ENCODE measurements at regions not wholly inside any gene's neighbourhood (a gene's known extent, or its start where the extent isn't known, plus 50 kb on each side); places are given as distances from the start of the nearest gene placed in this dataset.

DNA sequence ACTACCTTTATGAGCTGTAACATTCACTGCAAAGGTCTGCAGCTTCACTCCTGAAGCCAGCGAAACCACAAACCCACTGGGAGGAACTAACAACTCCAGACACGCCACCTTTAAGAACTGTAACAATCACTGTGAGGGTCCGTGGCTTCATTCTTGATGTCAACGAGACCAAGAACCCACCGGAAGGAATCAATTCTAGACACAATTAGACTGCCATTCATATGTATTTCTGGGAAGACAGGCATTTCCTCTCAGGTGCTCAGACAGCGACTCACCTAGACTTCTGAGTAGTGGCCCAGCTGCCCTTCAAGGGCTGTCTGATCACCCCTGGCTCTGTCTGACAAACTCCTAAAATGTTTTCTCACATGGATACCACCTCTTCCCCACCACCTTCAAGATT lies 506.8 kb downstream of the PDCD6IP start:
- intact Hi-C loops (cut with micrococcal nuclease; ENCODE audit: unreplicated experiment): no loop called here
- no peaks in the 10 kb centered on the region for H3K9me3 ChIP-seq
- no peaks in the 10 kb centered on the region for H3K9me3 Mint-ChIP-seq (ENCODE audit: unreplicated experiment)
- no peak overlapping the region for H3K27ac Mint-ChIP-seq (ENCODE audit: unreplicated experiment)
- H3K4me1 ChIP-seq: no peaks in the 10 kb centered on the region
- CTCF ChIA-PET: no interaction called here
- H3K27me3 Mint-ChIP-seq (ENCODE audit: insufficient read depth, unreplicated experiment): peaks cover 2% of the 10 kb centered on the region
- no peaks in the 10 kb centered on the region for H3K36me3 Mint-ChIP-seq (ENCODE audit: insufficient read depth, unreplicated experiment)
- no peaks in the 10 kb centered on the region for H3K36me3 ChIP-seq (ENCODE audit: control insufficient read depth, insufficient read depth, low read length)
- BruUV-seq (replicated peaks): no TSS peak
- no peak overlapping the region for H3K4me3 ChIP-seq (ENCODE audit: low read depth, low read length)
- DNase-seq: no peak
- no peaks in the 10 kb centered on the region for H3K4me1 Mint-ChIP-seq (ENCODE audit: low read depth, unreplicated experiment)
- H3K27me3 ChIP-seq (replicated peaks; ENCODE audit: control insufficient read depth, insufficient read depth, low read length): no peaks in the 10 kb centered on the region
- TF ChIP-seq, protein P1, sequence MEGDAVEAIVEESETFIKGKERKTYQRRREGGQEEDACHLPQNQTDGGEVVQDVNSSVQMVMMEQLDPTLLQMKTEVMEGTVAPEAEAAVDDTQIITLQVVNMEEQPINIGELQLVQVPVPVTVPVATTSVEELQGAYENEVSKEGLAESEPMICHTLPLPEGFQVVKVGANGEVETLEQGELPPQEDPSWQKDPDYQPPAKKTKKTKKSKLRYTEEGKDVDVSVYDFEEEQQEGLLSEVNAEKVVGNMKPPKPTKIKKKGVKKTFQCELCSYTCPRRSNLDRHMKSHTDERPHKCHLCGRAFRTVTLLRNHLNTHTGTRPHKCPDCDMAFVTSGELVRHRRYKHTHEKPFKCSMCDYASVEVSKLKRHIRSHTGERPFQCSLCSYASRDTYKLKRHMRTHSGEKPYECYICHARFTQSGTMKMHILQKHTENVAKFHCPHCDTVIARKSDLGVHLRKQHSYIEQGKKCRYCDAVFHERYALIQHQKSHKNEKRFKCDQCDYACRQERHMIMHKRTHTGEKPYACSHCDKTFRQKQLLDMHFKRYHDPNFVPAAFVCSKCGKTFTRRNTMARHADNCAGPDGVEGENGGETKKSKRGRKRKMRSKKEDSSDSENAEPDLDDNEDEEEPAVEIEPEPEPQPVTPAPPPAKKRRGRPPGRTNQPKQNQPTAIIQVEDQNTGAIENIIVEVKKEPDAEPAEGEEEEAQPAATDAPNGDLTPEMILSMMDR (IDR thresholded peaks at IDR 0.05; ENCODE audit: insufficient read depth in 1 of 2, low read depth in 1 of 2, low read length in 1 of 2, severe bottlenecking in 1 of 2, unreplicated experiment in 1 of 2): no peak
- POLR2A ChIA-PET: no interaction called here
- H3K4me3 Mint-ChIP-seq (ENCODE audit: unreplicated experiment): no peak overlapping the region

DNA sequence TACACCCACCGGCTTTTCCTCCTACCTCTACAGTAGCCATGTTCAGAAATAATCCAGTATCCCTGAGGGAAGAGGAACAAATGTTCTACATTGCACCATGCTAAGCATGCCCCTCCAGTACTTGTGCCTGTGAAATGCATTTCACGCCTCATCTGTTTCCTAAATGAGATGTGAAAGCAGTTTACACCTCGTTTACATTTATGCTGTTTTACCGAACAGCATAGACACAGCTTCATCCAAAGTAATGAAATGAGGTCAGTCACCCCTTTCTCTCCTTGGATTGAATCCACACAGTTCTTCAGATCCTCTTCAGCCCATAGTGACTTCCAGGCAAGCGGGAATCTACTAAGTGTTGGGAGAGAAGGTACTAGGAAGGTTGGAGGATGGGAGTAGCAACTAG lies 514.3 kb downstream of the PDCD6IP start:
- TF ChIP-seq, protein P1 (IDR thresholded peaks at IDR 0.05; ENCODE audit: insufficient read depth in 1 of 2, low read depth in 1 of 2, low read length in 1 of 2, severe bottlenecking in 1 of 2, unreplicated experiment in 1 of 2): no peak
- intact Hi-C loops (cut with micrococcal nuclease; ENCODE audit: unreplicated experiment): no loop called here
- no peaks in the 10 kb centered on the region for H3K36me3 ChIP-seq (ENCODE audit: control insufficient read depth, insufficient read depth, low read length)
- ChIA-PET POLR2A (no interaction called here), CTCF (no interaction called here)
- H3K27me3 Mint-ChIP-seq (ENCODE audit: insufficient read depth, unreplicated experiment): no peaks in the 10 kb centered on the region
- no peaks in the 10 kb centered on the region for H3K27me3 ChIP-seq (replicated peaks; ENCODE audit: control insufficient read depth, insufficient read depth, low read length)
- BruUV-seq (replicated peaks): no TSS peak
- H3K9me3 ChIP-seq: no peaks in the 10 kb centered on the region
- H3K4me3 ChIP-seq (ENCODE audit: low read depth, low read length): no peak overlapping the region
- H3K4me1 Mint-ChIP-seq (ENCODE audit: low read depth, unreplicated experiment): no peaks in the 10 kb centered on the region
- DNase-seq: no peak
- H3K27ac Mint-ChIP-seq (ENCODE audit: unreplicated experiment): no peak overlapping the region
- no peaks in the 10 kb centered on the region for H3K36me3 Mint-ChIP-seq (ENCODE audit: insufficient read depth, unreplicated experiment)
- H3K4me3 Mint-ChIP-seq (ENCODE audit: unreplicated experiment): no peak overlapping the region
- H3K4me1 ChIP-seq: no peaks in the 10 kb centered on the region
- H3K9me3 Mint-ChIP-seq (ENCODE audit: unreplicated experiment): peaks cover 8% of the 10 kb centered on the region

DNA sequence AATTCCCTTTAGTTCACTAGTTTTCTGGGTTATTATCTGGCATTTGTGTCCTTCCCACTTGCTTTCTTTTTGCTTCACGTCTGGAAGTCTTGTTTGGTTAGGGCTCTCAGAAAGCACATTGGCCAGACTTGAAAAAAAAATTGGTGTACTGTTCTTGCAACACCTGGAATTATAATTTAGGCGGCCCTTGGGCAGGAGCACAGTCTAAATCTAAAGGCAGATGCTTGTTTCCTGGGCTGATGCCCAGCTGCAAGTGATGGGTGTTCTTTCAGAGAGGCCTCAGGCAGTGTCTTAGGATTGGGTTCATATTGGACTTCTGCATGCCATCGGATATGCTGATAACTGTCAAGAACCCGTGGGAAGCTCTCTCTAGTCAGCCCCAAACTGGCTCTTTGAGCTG lies 521.5 kb downstream of the PDCD6IP start:
- Mint-ChIP-seq H3K27me3 (ENCODE audit: insufficient read depth, unreplicated experiment) (no peaks in the 10 kb centered on the region), H3K27ac (ENCODE audit: unreplicated experiment) (no peak overlapping the region), H3K4me1 (ENCODE audit: low read depth, unreplicated experiment) (no peaks in the 10 kb centered on the region), H3K36me3 (ENCODE audit: insufficient read depth, unreplicated experiment) (no peaks in the 10 kb centered on the region), H3K9me3 (ENCODE audit: unreplicated experiment) (peaks cover 19% of the 10 kb centered on the region), H3K4me3 (ENCODE audit: unreplicated experiment) (no peak overlapping the region)
- no peak for DNase-seq
- CTCF ChIA-PET: interaction anchor here (0.7 kb wide), 1 partner anchor 70 kb away, joined by 3 read pairs; no protein-coding TSS in a partner anchor
- Histone ChIP-seq H3K4me3 (ENCODE audit: low read depth, low read length) (no peak overlapping the region), H3K4me1 (no peaks in the 10 kb centered on the region), H3K9me3 (no peaks in the 10 kb centered on the region), H3K27me3 (replicated peaks; ENCODE audit: control insufficient read depth, insufficient read depth, low read length) (no peaks in the 10 kb centered on the region), H3K36me3 (ENCODE audit: control insufficient read depth, insufficient read depth, low read length) (no peaks in the 10 kb centered on the region)
- intact Hi-C loops (cut with micrococcal nuclease; ENCODE audit: unreplicated experiment): no loop called here
- BruUV-seq (replicated peaks): no TSS peak
- POLR2A ChIA-PET: no interaction called here
- TF ChIP-seq, protein P1 (IDR thresholded peaks at IDR 0.05; ENCODE audit: insufficient read depth in 1 of 2, low read depth in 1 of 2, low read length in 1 of 2, severe bottlenecking in 1 of 2, unreplicated experiment in 1 of 2): no peak

Measured in Caco-2 (cell line).